ENCODE measurements at regions not wholly inside any gene's neighbourhood (a gene's known extent, or its start where the extent isn't known, plus 50 kb on each side); places are given as distances from the start of the nearest gene placed in this dataset.

DNA sequence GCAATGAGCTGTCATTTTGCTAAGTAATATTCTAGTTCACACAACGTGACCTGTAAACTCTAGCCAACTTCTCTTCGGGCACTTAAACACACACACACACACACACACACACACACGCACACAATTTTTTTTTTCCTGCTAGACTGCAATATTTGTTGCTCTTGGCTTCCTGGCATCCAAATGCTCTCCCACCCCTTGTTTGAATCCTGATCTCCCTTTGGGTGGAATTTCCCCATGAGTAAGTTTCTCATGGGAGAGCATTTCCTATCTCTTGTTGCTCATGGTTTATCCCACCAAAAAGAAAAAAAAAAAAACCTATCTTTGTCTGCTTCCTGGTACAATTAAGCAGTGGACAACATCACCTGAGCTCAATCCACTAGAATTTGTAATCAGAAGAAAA lies 54.7 kb upstream of the TSLP start:
- Mint-ChIP-seq H3K9me3 (no peaks in the 10 kb centered on the region), H3K27me3 (ENCODE audit: low read depth) (no peaks in the 10 kb centered on the region), H3K4me3 (no peak overlapping the region), H3K36me3 (ENCODE audit: low read depth) (no peaks in the 10 kb centered on the region), H3K4me1 (ENCODE audit: low read depth) (no peaks in the 10 kb centered on the region), H3K27ac (no peak overlapping the region)
- DNase-seq (ENCODE audit: low spot score): no peak

DNA sequence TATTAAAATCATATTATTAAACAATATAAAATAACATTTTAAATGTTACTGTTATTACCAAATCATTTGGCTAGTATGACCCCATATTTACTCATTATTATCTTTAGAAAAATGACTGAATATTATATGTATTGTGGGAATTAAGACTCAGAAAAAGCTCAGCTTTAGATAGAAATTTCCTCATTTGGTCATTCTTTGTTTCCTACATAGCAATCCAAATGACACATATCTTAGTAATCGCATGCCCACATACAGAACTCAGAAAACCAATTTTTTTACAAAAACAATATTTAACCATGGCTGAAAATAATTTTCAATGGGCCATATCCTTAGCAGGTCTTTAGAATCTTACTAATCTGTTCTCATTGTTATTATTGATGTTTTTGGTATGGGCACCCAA lies 53.8 kb upstream of the TSLP start:
- no peaks in the 10 kb centered on the region for H3K4me1 Mint-ChIP-seq (ENCODE audit: low read depth)
- H3K9me3 Mint-ChIP-seq: no peaks in the 10 kb centered on the region
- DNase-seq (ENCODE audit: low spot score): no peak
- peaks cover 5% of the 10 kb centered on the region for H3K27me3 Mint-ChIP-seq (ENCODE audit: low read depth)
- H3K27ac Mint-ChIP-seq: no peak overlapping the region
- no peak overlapping the region for H3K4me3 Mint-ChIP-seq
- H3K36me3 Mint-ChIP-seq (ENCODE audit: low read depth): no peaks in the 10 kb centered on the region
